Type B pancreatic cell (in vitro differentiated cells): ENCODE measurements at regions not wholly inside any gene's neighbourhood (a gene's known extent, or its start where the extent isn't known, plus 50 kb on each side); places are given as distances from the start of the nearest gene placed in this dataset.

Experiments
- DNase-seq: peaks from one replicate; pipeline ENCODE4 v3.0.0; 2021; ENCODE audit warnings: mixed read lengths; ENCODE audit not compliant: unreplicated experiment; ENCODE audit errors: extremely low spot score
- H3K27ac Mint-ChIP-seq: 2 replicates; pipeline ENCODE4 v1.8.0; 2021; ENCODE audit warnings: mild to moderate bottlenecking, mixed read lengths
- H3K27me3 Mint-ChIP-seq: 2 replicates; pipeline ENCODE4 v1.8.0; 2021; ENCODE audit warnings: mixed read lengths
- H3K36me3 Mint-ChIP-seq: 2 replicates; pipeline ENCODE4 v1.8.0; 2021; ENCODE audit warnings: mixed read lengths
- H3K4me1 Mint-ChIP-seq: one replicate; pipeline ENCODE4 v1.8.0; 2021; ENCODE audit warnings: mixed read lengths; ENCODE audit not compliant: unreplicated experiment
- H3K4me3 Mint-ChIP-seq: 2 replicates; pipeline ENCODE4 v1.8.0; 2021; ENCODE audit warnings: mild to moderate bottlenecking, mixed read lengths
- H3K9me3 Mint-ChIP-seq: 2 replicates; pipeline ENCODE4 v1.8.0; 2021; ENCODE audit warnings: mixed read lengths
- TF ChIP-seq, protein P1 (sequence below): fragments of 200-600 bp; sonication (generic); conservative IDR thresholded peaks from 2 replicates; pipeline ENCODE4 v1.5.0; 2021; ENCODE audit warnings: antibody characterized with exemption, mild to moderate bottlenecking

DNA sequence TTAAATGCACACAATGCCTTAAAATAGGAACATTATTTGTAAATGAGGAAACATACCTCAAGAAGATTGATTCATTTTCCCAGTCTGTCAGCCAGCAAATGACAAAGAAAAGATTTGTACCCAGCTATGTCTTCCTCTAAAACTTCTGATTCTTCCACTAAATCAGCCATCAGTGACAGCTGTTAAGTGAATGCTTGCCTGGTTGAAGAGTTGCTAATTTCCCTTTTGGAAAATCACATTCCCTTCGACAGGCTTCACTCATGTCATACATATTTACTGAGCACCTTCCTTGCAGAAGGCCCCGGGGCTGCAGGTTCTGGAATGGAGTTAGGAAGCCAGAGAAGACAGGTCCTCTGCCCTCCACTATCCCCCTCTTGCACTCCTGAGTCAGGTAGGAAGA lies 112.0 kb upstream of the SLC66A3 start:
- TF ChIP-seq, protein P1, sequence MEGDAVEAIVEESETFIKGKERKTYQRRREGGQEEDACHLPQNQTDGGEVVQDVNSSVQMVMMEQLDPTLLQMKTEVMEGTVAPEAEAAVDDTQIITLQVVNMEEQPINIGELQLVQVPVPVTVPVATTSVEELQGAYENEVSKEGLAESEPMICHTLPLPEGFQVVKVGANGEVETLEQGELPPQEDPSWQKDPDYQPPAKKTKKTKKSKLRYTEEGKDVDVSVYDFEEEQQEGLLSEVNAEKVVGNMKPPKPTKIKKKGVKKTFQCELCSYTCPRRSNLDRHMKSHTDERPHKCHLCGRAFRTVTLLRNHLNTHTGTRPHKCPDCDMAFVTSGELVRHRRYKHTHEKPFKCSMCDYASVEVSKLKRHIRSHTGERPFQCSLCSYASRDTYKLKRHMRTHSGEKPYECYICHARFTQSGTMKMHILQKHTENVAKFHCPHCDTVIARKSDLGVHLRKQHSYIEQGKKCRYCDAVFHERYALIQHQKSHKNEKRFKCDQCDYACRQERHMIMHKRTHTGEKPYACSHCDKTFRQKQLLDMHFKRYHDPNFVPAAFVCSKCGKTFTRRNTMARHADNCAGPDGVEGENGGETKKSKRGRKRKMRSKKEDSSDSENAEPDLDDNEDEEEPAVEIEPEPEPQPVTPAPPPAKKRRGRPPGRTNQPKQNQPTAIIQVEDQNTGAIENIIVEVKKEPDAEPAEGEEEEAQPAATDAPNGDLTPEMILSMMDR = no peak
- H3K36me3 Mint-ChIP-seq = no peaks in the 10 kb centered on the region
- no peak overlapping the region for H3K4me3 Mint-ChIP-seq
- no peak overlapping the region for H3K27ac Mint-ChIP-seq
- no peak for DNase-seq
- peaks cover 10% of the 10 kb centered on the region for H3K9me3 Mint-ChIP-seq
- peaks cover 26% of the 10 kb centered on the region for H3K27me3 Mint-ChIP-seq
- no peaks in the 10 kb centered on the region for H3K4me1 Mint-ChIP-seq

DNA sequence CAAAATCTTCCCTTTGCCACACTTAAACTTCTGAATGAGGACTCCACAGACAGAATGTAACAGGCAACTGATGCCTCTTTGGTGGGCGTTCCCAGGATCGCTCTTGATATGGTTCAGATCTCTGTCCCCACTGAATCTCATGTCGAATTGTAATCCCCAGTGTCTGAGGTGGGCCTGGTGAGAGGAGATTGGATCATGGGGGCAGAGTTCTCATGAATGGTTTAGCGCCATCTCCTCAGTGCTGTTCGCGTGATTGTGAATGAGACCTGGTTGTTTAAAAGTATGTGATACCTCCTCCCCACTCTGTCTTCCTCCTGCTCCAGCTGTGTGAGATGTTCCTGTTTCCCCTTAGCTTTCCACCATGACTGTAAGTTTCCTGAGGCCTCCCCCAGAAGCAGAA lies 111.1 kb upstream of the SLC66A3 start:
- no peak overlapping the region for H3K27ac Mint-ChIP-seq
- H3K4me3 Mint-ChIP-seq = no peak overlapping the region
- DNase-seq = no peak
- H3K4me1 Mint-ChIP-seq = no peaks in the 10 kb centered on the region
- TF ChIP-seq, protein P1 = no peak
- peaks cover 26% of the 10 kb centered on the region for H3K27me3 Mint-ChIP-seq
- peaks cover 7% of the 10 kb centered on the region for H3K9me3 Mint-ChIP-seq
- no peaks in the 10 kb centered on the region for H3K36me3 Mint-ChIP-seq

DNA sequence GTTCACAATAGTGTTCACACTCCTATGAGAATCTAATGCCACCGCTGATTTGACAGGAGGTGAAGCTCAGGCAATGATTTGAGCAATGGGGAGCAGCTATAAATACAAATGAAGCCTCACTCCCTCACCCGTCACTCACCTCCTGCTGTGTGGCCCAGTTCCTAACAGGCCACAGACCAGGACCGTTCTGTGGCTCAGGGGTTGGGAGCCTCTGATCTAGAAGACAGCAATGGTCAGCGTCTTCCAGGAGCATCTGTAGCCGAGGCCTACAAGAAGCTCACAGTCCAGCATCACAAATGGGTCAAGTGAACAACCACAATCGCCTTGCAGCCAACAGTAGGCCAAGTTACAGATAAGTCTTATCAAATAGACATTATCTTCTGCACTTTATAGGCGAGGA lies 110.0 kb upstream of the SLC66A3 start:
- Mint-ChIP-seq H3K36me3 (no peaks in the 10 kb centered on the region), H3K27ac (no peak overlapping the region), H3K9me3 (no peaks in the 10 kb centered on the region), H3K4me1 (no peaks in the 10 kb centered on the region), H3K4me3 (no peak overlapping the region), H3K27me3 (peaks cover 21% of the 10 kb centered on the region)
- DNase-seq = no peak
- TF ChIP-seq, protein P1 = no peak

- TF ChIP-seq, protein P1 = no peak
- Mint-ChIP-seq H3K36me3 (no peaks in the 10 kb centered on the region), H3K27me3 (peaks cover 5% of the 10 kb centered on the region), H3K9me3 (no peaks in the 10 kb centered on the region), H3K4me3 (no peak overlapping the region), H3K27ac (no peak overlapping the region), H3K4me1 (no peaks in the 10 kb centered on the region)
- no peak for DNase-seq
Measured at GRCh38 chr2:11048335-11049008, 106.8 kb upstream of the SLC66A3 start.

GRCh38 chr2:11050565-11050964 lies 104.7 kb upstream of the SLC66A3 start:
- DNase-seq = no peak
- TF ChIP-seq, protein P1 = no peak
- Mint-ChIP-seq H3K9me3 (no peaks in the 10 kb centered on the region), H3K27me3 (no peaks in the 10 kb centered on the region), H3K27ac (no peak overlapping the region), H3K36me3 (no peaks in the 10 kb centered on the region), H3K4me1 (peaks cover 4% of the 10 kb centered on the region), H3K4me3 (no peak overlapping the region)

GRCh38 chr2:11051280-11051679 lies 104.0 kb upstream of the SLC66A3 start:
- H3K36me3 Mint-ChIP-seq = no peaks in the 10 kb centered on the region
- no peaks in the 10 kb centered on the region for H3K27me3 Mint-ChIP-seq
- TF ChIP-seq, protein P1 = no peak
- H3K4me1 Mint-ChIP-seq = peaks cover 4% of the 10 kb centered on the region
- no peak overlapping the region for H3K4me3 Mint-ChIP-seq
- H3K27ac Mint-ChIP-seq = no peak overlapping the region
- H3K9me3 Mint-ChIP-seq = no peaks in the 10 kb centered on the region
- no peak for DNase-seq
